ENCODE measurements at regions not wholly inside any gene's neighbourhood (a gene's known extent, or its start where the extent isn't known, plus 50 kb on each side); places are given as distances from the start of the nearest gene placed in this dataset.

- no peak for TF ChIP-seq CTCF (IDR thresholded peaks at IDR 0.05)
- no peak for TF ChIP-seq POLR2A (IDR thresholded peaks at IDR 0.05)
Measured at GRCh38 chr2:14816069-14817060, 183.8 kb downstream of the LRATD1 start.
